Fibroblast of lung (primary cell): ENCODE measurements at regions not wholly inside any gene's neighbourhood (a gene's known extent, or its start where the extent isn't known, plus 50 kb on each side); places are given as distances from the start of the nearest gene placed in this dataset.

Experiments used
- DNase-seq, 2 donors: peaks; one replicate each; pipeline versions ENCODE4 v3.0.0 to v3.0.0-alpha.2; 2010; ENCODE audit warnings: low read depth in 2 of 2
- H2AFZ ChIP-seq: 2 replicates; pipeline ENCODE4 v1.5.1; 2012; ENCODE audit warnings: low read length, control low read depth, inconsistent platforms
- H3K27ac ChIP-seq: 2 replicates; pipeline ENCODE4 v1.5.1; 2011; ENCODE audit warnings: low read length, control low read depth; ENCODE audit not compliant: insufficient read depth
- H3K27me3 ChIP-seq: 2 replicates; pipeline ENCODE4 v1.5.1; 2011; ENCODE audit warnings: mild to moderate bottlenecking, low read length; ENCODE audit not compliant: control insufficient read depth, insufficient read depth
- H3K36me3 ChIP-seq: 2 replicates; pipeline ENCODE4 v1.5.1; 2011; ENCODE audit warnings: low read length; ENCODE audit not compliant: control insufficient read depth, insufficient read depth
- H3K4me1 ChIP-seq: 2 replicates; pipeline ENCODE4 v1.5.1; 2011; ENCODE audit warnings: low read length; ENCODE audit not compliant: control insufficient read depth, insufficient read depth; ENCODE audit errors: extremely low read depth
- H3K4me2 ChIP-seq: 2 replicates; pipeline ENCODE4 v1.5.1; 2011; ENCODE audit warnings: low read length, control low read depth; ENCODE audit not compliant: insufficient read depth; ENCODE audit errors: extremely low read depth
- H3K4me3 ChIP-seq, 4 experiments: fragments of 200-600 bp in 1 of 4; sonication (generic) in 1 of 4; replicated peaks in 1 of 4; 2 replicates each; pipeline ENCODE4 v1.5.1; 2011 to 2016; ENCODE audit warnings: low read length in 4 of 4, low read depth in 3 of 4, mild to moderate bottlenecking in 3 of 4, control low read depth in 2 of 4, inconsistent platforms in 1 of 4, mixed read lengths in 1 of 4; ENCODE audit not compliant: insufficient read depth in 1 of 4; ENCODE audit errors: control extremely low read depth in 1 of 4
- H3K79me2 ChIP-seq: 2 replicates; pipeline ENCODE4 v1.5.1; 2012; ENCODE audit warnings: mild to moderate bottlenecking, low read length, inconsistent platforms; ENCODE audit not compliant: control insufficient read depth, insufficient read depth
- H3K9ac ChIP-seq: 2 replicates; pipeline ENCODE4 v1.5.1; 2011; ENCODE audit warnings: mild to moderate bottlenecking, low read length, control low read depth; ENCODE audit not compliant: insufficient read depth
- H3K9me3 ChIP-seq: 2 replicates; pipeline ENCODE4 v1.5.1; 2012; ENCODE audit warnings: low read depth, low read length; ENCODE audit not compliant: control insufficient read depth, insufficient read depth
- H4K20me1 ChIP-seq: 2 replicates; pipeline ENCODE4 v1.5.1; 2011; ENCODE audit warnings: low read length; ENCODE audit not compliant: control insufficient read depth, insufficient read depth; ENCODE audit errors: extremely low read depth
- EZH2 ChIP-seq: IDR thresholded peaks from 2 replicates; pipeline ENCODE4 v1.5.1; 2012; ENCODE audit warnings: low read length, control low read depth, mild to moderate bottlenecking; ENCODE audit errors: missing control alignments
- TF ChIP-seq, protein P1 (sequence below), 2 donors: IDR thresholded peaks in 1 of 2; conservative IDR thresholded peaks in 1 of 2; 1 replicate in 1 of 2; 2 replicates in 1 of 2; pipeline ENCODE4 v1.5.1; 2011 to 2012; ENCODE audit warnings: low read length in 2 of 2, control low read depth in 1 of 2, inconsistent platforms in 1 of 2, low read depth in 1 of 2, mild to moderate bottlenecking in 1 of 2

DNA sequence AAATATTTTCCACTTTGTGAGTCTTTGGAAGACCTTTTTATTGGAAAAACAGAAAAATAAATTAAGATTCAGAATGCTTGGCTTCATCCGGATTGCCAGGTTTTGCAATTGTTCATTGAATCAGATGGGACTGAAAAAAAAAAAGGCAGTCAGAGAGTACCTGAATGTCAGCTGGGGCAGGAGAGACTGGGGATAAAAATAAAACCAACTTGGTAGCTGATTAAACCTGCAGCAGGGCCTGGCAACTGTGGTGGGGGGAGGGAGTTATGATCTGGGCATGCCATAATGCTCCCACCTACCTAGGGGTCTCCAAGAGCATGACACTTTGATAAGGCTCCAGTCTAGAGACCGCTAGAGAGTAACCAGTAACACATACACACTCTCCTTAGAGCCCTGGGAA lies 454.4 kb downstream of the DTWD2 start:
- TF ChIP-seq, protein P1, sequence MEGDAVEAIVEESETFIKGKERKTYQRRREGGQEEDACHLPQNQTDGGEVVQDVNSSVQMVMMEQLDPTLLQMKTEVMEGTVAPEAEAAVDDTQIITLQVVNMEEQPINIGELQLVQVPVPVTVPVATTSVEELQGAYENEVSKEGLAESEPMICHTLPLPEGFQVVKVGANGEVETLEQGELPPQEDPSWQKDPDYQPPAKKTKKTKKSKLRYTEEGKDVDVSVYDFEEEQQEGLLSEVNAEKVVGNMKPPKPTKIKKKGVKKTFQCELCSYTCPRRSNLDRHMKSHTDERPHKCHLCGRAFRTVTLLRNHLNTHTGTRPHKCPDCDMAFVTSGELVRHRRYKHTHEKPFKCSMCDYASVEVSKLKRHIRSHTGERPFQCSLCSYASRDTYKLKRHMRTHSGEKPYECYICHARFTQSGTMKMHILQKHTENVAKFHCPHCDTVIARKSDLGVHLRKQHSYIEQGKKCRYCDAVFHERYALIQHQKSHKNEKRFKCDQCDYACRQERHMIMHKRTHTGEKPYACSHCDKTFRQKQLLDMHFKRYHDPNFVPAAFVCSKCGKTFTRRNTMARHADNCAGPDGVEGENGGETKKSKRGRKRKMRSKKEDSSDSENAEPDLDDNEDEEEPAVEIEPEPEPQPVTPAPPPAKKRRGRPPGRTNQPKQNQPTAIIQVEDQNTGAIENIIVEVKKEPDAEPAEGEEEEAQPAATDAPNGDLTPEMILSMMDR (conservative IDR thresholded peaks at IDR 0.05 in 1 of 2, IDR thresholded peaks at IDR 0.05 in 1 of 2; ENCODE audit: low read depth in 1 of 2, low read length in 2 of 2), result no peak
- TF ChIP-seq EZH2, result no peak
- H3K4me2 ChIP-seq, result no peak overlapping the region
- no peaks in the 10 kb centered on the region for H3K9me3 ChIP-seq
- no peak overlapping the region for H3K4me3 ChIP-seq
- no peak overlapping the region for H3K9ac ChIP-seq
- no peak for DNase-seq
- H3K36me3 ChIP-seq, result no peaks in the 10 kb centered on the region
- no peaks in the 10 kb centered on the region for H3K79me2 ChIP-seq
- H4K20me1 ChIP-seq, result no peaks in the 10 kb centered on the region
- no peaks in the 10 kb centered on the region for H3K4me1 ChIP-seq
- no peaks in the 10 kb centered on the region for H3K27me3 ChIP-seq
- H3K27ac ChIP-seq, result no peak overlapping the region
- no peak overlapping the region for H2AFZ ChIP-seq

DNA sequence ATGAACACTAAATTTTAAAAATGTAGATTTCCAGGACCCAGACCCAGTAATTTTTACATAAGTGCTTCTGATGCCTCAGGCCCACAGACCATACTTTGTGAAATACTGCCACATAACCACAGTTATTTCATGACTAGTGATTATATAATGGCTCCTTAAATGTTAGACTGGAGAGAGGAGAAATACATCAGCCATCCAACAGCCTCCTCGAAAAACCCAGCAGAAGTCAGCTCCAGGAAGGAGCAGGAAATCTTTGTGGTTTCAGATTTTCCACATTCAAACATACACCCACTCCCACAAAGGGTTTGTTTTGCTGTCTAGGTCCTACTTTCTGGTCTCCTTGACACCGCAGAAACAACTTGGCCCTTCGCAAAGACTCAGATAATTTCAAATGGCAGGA lies 455.2 kb downstream of the DTWD2 start:
- H3K27me3 ChIP-seq, result no peaks in the 10 kb centered on the region
- no peaks in the 10 kb centered on the region for H4K20me1 ChIP-seq
- no peaks in the 10 kb centered on the region for H3K36me3 ChIP-seq
- H3K27ac ChIP-seq, result no peak overlapping the region
- no peak overlapping the region for H3K4me2 ChIP-seq
- H3K4me3 ChIP-seq, result no peak overlapping the region
- no peaks in the 10 kb centered on the region for H3K9me3 ChIP-seq
- DNase-seq, result peak in 1 of 2 donors; percentile 10
- H3K9ac ChIP-seq, result no peak overlapping the region
- no peaks in the 10 kb centered on the region for H3K79me2 ChIP-seq
- H3K4me1 ChIP-seq, result no peaks in the 10 kb centered on the region
- H2AFZ ChIP-seq, result no peak overlapping the region
- TF ChIP-seq, protein P1 (conservative IDR thresholded peaks at IDR 0.05 in 1 of 2, IDR thresholded peaks at IDR 0.05 in 1 of 2; ENCODE audit: low read depth in 1 of 2, low read length in 2 of 2), result no peak
- no peak for TF ChIP-seq EZH2

- Histone ChIP-seq H3K79me2 (no peaks in the 10 kb centered on the region), H3K4me2 (no peak overlapping the region), H4K20me1 (no peaks in the 10 kb centered on the region), H3K27ac (no peak overlapping the region), H2AFZ (no peak overlapping the region), H3K27me3 (no peaks in the 10 kb centered on the region), H3K36me3 (no peaks in the 10 kb centered on the region), H3K9me3 (no peaks in the 10 kb centered on the region), H3K4me1 (no peaks in the 10 kb centered on the region), H3K9ac (no peak overlapping the region), H3K4me3 (no peak overlapping the region)
- DNase-seq, result no peak
- no peak for TF ChIP-seq EZH2
- TF ChIP-seq, protein P1 (conservative IDR thresholded peaks at IDR 0.05 in 1 of 2, IDR thresholded peaks at IDR 0.05 in 1 of 2; ENCODE audit: low read depth in 1 of 2, low read length in 2 of 2), result no peak
Observed at GRCh38 chr5:118531276-118531675, 457.1 kb downstream of the DTWD2 start.
